ENCODE measurements at regions not wholly inside any gene's neighbourhood (a gene's known extent, or its start where the extent isn't known, plus 50 kb on each side); places are given as distances from the start of the nearest gene placed in this dataset.
"Not testable (repeated sequence)": the region's sequence is repeated elsewhere in the genome, so short reads cannot be mapped to it uniquely, and the experiment has no call there.

DNA sequence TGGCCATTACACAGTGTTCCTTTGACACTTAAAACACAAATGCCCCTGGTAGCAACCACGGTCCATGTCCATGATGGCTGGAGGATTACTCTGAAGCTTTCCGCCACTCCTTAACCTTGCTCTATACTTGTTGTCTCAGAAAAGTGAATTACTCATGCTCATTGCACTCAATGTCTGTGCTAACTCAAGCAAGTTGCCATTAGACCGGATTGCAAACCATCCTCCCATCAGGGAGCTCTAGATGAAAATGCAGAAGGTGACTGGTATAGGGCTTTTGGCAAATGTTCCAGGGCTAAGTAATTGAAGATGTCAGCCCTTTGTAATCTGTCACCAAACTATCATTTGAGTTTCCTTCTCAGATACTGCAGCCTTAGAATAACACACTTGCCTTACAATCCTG lies 1288.3 kb upstream of the B3GALT2 start:
- DNase-seq, result peak; percentile 96

DNA sequence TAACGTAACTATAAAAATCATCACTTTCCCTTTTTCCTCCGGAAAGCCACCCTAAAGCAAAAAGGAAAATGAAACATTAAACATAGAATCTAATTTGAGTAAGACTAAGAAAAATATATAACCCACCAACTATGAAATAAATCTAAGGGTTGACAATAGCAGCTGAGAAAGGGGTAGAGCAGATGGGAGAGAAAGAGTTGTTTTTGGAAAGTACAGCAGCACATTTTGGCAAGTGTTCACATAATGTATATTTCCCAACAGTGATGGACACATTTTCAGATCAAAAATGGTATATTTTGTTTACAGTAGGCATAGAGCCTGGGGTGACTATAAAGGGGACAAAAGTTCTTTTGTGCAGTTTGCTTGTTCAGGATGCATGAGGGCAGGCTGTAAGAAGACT lies 1287.4 kb upstream of the B3GALT2 start:
- no peak for DNase-seq

DNA sequence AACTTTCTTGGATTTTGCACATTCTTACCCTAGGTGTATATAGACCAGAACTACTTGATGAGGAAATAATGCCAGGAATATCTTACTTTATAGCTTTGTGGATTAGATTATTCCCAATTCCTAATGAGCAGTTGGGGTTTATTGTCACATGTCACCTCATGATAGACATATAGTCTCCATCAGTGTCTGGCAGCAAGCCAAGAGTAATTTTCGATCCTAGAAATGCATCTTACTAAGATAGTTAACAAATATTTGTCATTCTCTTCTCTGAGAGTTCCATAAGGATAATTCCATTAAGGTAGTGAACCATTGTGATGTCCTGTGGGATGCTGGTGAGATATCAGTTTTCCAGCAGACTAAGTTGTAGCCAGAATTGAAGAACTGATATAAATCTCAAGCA lies 1282.9 kb upstream of the B3GALT2 start:
- no peak for DNase-seq

DNA sequence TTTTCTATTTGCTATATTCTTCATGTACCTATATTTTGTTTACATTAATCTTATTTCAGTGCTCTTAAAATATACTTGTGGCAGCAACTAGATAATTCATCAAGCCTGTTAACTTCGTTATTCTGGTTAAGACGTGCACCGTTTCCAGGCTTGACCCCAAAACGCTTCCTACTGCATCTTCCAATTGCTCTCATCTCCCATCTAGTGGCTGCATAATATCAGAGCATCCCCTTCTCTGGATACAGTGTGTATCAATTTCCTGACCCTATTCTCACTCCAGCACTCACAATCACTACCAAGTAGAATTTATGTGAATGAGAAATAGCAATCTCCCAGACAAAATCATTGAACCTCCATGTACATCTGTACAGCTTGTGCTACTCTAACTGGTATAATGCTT lies 1280.3 kb upstream of the B3GALT2 start:
- no peak for DNase-seq

DNA sequence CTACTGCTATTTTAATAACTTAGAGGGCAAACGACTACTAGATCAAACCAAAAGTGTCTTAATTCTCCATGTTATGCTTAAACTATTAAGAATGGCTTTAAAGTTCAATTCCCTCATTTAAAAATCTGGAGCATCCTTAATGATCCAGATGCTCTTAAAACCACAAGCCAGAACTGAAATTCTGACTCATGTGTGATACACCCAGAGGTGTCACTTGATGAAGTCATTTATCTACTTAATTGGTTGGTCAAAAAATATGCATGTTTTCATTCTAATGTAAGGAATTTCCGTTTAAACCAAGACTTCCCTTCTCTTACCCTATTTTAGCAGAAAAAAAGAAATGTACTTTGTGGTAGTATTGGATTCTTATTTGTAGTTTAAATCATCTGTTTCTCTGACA lies 1261.2 kb upstream of the B3GALT2 start:
- no peak for DNase-seq

DNA sequence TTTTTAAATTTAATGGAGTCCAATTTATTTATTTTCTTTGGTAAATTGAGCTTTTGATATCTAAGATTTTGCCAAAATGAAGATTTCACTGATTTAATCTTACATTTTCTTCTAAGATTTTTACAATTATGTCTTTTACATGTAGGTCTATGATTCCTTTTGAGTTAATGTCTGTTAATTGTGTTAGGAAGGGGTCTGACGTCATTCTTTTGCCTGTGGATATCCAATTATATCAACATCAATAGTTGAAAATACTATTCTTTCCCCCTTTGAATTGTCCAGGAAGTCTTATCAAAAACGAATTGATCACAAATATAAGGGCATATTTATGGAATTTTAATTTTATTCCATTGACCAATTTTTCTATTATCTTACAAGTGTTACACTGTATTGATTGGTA lies 1258.8 kb upstream of the B3GALT2 start:
- DNase-seq, result no peak

DNA sequence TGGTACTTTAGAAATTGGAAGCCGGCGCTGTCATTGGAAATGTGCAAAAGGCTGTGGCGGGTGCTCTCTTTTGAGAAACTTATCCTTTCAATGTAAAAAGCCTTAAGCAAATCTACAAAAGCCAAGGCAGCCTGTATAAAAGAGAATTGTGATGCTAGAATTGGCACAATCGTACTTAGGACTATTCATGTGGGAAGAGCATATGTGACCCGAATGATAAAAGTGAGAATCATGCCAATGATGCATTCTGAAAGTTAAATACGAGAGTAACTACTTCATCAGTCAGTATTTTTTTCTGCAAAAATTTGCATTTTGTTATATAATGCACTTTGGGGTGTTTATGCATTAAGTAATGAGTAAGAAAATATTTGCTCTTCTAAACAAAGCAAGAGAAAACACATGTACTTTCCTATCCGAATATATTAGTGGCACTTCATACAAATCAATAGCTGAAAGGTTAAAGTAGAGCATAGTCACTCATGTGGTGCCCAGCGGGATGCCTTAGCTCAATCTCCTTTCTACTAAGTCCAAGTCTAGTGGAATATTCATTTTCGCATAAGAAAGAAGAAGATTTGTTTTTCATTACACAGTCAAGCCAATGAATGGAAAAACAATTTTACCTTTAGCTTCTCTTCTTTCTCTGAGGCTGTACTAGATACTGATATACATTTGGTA lies 1256.6 kb upstream of the B3GALT2 start:
- no peak for DNase-seq

DNA sequence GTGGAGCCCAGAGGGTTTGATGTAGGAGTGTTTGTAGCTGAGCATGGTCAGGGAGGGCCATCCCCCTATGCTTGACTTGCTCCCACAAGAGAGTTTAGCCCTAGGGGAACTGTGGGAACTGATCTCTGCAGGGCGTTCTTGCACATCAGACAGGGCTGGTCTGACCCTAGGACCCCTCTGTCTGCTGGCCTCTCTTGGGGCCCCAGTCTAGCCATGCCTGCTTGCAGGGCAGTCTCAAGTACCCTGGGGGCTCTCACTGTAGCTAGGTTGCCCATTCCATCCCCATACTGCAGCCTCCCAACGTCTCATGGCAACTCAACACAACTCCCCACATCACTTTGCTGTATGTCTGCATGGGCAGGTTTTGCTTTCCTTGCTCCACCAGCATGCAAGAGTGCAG lies 1250.7 kb upstream of the B3GALT2 start:
- DNase-seq, result no peak

DNA sequence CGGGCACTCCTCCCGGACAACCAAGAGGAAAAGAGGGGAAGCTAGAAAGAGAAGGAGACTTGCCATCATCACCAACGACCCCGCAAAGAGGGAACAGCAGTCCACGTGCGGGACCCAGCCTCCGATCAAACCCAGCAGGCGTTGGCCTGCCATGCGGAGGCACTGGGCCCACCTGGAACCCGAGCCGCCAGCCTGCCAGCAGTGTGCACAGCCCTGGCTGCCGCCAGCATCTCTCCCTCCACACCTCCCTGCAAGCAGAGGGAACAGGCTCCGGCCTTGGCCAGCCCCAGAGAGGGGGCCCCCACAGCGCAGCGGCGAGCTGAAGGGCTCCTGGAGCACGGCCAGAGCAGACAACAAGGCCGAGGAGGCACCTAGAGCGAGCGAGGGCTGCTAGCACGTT lies 1244.7 kb upstream of the B3GALT2 start:
- no peak for DNase-seq

DNA sequence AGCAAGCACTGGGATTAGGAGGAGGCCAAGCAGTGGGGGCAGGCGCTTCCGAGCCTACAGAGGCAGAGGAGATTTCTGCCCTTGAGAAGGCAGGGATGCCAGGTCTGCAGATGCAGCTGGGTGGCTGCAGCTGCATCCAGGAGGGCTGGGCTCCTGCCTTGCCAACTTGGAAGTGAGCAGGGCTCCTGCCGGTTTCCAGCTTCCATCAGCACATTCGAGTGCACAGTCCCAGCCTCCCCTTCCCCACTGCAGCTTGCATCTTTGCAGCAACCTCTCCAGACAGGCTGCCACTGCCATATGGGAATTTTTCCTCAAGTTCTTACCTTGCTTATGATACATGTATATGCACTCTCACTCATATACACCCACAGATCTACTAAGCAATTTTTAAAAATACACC lies 1234.3 kb upstream of the B3GALT2 start:
- DNase-seq, result no peak

DNA sequence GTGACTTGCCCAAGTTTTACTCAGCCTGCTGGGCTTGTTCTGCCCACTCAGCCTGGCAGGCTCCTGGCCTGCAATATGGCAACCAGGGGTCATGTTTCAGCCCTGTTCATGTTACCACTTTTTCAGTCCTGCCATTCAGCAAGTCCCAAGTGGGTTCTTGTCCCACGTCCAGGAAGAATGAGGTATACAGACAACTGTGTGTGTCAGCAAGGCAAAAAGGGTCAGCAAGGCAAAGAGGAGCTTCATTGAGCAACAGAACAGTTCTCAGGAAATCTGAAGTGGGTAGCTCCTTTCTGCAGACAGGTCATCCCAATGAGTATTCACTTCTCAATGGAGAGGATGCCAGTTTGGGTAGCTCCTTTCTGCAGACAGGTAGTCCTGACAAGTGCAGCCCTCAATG lies 1233.3 kb upstream of the B3GALT2 start:
- DNase-seq, result no peak

DNA sequence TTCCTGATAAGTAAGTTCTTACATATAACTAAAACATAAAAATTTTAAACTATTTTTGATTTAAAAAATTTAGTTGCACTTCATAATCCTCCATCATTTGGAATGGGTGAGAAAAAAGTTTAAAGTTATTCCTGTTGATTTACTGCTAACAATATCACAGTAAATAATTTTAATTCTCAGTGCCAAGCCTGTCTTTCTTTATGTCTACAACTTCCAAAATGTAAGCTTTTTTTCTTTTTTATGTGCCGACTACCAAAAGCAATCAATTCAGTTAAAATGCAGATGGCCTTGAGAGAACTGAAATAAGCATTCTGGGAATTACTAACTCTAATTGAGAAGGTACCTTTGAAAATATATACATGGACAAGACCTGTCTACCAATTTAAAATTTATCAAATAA lies 1224.3 kb upstream of the B3GALT2 start:
- no peak for DNase-seq

DNA sequence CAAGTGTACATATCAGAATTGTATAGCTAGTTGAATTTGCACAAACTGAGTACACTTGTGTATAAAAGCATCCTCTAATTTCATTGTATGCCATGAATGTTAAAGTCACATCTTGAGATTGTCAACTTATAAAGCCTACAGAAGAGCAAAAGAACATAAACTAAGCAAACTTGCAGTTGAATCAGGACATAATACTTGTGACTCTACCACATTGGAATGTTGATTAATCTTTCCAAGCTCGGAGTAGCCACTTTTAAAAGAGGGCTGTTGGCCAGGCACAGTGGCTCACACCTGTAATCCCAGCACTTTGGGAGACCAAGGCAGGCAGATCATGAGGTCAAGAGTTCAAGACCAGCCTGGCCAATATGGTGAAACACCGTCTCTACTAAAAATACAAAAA lies 1220.8 kb upstream of the B3GALT2 start:
- not testable (repeated sequence) for DNase-seq

DNA sequence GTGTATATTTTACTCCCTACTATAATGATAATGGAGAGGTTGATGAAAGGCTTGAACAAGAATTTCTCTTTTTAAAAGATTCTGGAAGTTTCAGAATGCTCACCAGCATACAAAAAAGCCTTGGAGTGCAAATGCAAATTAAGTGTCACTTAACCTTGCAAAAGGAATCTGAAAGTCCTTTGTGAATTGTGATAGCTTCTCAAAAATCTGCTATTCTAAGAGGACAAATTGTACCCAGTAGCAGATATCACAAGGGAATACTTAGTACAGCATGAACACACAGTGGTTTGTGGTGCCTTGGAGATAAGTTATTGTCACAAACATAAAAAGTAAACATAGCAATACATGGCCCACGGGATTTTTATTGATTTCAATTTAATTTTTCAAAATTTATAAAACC lies 1208.3 kb upstream of the B3GALT2 start:
- DNase-seq, result no peak

DNA sequence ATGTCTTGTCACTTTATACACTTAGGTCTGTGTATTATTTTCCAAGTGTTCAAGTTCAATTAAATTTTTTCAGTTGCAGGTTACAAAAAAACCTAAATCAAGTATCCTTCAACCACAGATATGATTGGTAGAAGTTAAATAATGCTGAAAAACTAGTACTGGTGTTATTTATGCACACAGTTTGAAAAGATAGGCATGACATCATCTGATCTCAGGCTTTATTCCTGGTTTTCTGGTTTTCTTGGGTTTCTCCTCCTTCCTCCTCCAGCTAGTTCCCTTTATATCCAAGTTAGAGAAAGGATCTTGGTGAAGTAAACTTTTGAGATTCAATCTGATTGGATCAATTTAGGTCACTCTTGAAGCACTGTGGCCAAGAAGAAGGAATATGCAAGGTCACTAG lies 1201.1 kb upstream of the B3GALT2 start:
- no peak for DNase-seq

DNA sequence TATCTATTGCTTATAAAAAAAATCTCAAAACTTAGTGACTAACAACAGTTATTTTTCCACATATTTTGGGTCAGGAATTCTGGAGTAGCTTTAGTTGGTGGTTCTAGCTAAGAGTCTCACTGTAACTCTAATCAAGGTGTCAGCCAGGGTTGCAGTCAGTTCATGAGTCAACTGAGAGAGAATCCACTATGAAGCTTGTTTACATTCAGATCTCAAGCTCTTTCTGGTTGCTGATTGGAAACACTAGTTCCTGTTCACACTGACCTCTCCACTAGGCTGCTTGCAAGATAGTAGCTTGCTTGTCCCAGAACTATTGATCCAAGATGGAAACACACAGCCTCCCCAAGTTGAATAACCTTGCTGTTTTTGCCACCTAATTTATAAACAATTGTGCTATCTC lies 1192.1 kb upstream of the B3GALT2 start:
- no peak for DNase-seq

DNA sequence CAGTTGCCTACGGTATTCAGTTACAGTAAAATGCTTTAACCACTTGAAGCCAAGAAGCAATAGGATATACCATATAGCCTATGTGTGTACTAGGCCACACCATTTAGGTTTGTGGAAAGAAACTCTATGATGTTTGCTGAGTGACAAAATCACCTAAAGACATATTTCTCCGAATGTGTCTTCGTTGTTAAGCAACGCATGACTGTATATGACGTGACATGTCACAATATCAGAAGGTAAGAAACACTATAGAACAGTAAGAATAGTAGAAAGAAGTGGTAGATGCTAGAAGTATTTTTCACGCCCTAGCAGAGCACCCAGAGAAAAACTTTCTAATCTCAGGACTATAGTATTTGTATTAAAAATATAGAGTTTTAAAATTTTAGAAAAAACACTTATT lies 1188.2 kb upstream of the B3GALT2 start:
- DNase-seq, result no peak

DNA sequence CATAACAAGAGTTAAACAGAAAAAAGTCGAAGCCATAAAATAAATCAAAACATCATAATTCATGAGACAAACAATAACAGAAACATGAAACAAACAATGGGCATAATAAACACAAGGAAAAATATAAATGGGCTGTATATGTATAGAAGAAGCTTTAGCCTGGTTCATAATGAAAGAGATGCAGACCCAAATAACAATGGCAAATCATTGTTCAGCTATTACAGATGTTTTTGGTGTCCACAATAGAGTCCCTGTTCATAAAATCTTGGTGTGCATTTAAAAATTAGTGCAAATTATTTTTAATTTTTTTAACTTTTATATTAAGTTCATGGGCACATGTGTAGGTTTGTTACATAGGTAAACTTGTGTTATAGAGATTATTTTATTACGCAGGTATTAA lies 1185.9 kb upstream of the B3GALT2 start:
- DNase-seq, result no peak

DNA sequence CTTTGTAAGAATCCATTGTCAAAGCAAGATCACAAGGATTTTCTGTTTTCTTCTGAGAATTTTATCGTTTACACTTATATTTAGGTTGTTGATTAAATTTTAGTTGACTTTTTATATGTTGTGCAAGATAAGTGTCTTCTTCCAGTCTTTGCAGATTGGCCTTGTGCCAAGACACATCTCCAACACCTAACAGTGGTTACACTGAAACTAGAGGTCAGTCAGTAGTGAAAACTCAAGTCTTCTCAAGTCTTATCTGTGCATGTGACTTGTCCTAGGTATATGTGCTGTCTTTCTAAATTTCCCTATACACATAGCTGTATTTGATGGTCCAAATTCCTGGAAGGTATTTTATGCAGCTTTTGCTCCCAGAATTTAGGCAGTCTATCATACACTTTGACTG lies 1183.2 kb upstream of the B3GALT2 start:
- no peak for DNase-seq

DNA sequence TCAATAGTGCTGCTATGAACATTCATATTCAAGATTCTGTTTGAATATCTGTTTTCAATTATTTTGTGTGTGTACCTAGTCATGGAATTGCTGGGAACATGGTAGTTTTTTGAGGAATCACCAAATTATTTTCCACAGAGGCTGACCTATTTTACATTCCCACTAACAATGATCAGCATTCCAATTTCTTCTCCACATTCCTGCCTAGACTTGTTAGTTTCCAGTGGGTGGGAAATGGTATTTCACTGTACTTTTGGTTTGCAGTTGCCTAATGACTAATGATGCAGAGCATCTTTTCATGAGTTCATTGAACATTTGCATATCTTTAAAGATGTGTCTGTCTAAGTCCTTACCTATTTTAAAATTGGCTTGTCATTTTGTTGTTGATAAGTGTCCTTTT lies 1182.6 kb upstream of the B3GALT2 start:
- no peak for DNase-seq

DNA sequence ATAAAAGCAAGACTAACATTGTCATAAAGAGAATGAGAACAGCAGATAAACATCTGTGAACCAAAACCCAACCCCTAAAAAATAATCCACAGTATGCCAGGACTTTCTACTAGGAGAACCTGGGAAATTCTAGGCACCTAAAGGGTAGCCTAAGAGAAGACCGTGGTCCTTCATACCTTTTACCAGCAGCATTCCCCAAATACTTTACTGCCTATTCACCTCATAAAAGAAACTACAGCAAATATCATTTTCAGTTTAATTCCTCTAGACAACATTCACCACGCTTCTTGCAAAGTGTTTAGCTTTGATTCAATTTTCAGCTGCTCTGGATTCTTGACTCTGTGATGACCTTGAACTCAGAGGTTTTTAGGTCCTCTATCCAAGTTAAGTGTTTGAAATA lies 1180.7 kb upstream of the B3GALT2 start:
- DNase-seq, result no peak

DNA sequence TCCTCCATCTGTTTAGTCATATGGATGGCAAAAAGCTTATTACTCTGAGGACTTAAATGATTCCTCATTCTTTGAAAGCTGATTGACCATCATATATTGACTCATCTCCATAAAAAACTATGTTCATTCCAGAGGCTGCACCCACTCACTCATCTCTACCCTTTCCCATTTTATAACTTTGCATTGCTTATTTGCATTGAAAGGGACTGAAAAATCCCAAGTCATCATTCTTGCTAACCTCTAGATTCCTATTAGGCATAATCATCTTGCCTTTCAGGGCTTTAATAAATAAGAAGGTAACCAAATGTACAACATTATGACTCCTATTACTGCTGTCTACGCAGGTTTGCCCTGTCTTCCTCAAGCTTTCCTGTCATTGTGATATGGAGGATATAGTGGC lies 1180.3 kb upstream of the B3GALT2 start:
- no peak for DNase-seq

DNA sequence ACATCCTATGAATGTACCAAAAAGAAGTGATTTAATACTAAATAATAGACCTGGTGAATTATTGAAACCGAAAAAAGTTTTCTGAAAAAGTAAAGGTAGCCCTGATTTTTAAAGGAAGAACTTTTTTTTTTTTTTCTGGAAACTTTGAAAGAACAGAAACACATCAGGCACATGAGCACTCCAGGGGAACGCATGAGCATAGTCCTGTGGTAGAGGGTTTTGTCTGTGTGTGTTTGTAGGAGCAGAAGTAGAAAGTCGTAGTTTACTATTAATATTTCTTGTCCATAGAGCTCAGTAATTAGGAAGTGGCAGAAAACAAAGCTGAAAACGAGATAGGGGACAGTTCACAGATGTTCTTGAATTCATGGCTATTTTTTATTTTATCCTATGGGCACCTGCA lies 1175.9 kb upstream of the B3GALT2 start:
- DNase-seq, result no peak

DNA sequence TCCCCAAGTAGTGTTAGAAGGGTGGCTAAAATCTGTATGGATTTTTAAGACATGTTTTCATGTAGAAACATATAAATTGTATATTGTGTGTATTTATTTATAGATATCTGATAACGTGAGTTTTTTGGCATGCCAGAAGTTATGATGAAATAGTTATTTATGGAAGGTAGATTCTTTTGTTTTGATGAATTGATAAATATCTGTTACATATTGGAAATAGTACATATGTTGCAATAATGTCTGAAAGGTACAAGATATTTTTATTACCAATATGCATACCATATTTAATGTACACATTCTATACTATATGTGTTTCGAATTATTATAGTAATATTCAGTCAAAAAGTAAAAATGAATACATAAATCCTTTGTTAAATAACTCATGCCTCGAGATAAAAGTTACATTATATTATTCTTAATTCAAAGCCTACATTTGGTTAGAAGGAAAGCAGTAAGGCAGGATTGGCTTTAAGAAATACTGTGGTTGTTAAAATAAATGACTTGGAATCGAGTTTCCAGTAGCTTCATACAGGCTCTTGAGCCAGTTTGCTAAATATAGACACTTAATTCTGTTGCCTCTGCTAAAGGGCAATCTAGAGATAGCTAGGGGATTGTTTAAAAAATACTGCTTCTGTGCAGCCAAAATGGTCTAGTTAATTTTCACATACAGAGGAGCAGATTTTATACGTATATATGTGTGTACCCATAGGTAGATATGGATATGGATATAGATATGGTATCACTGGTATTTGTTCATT lies 1175.1 kb upstream of the B3GALT2 start:
- no peak for DNase-seq

DNA sequence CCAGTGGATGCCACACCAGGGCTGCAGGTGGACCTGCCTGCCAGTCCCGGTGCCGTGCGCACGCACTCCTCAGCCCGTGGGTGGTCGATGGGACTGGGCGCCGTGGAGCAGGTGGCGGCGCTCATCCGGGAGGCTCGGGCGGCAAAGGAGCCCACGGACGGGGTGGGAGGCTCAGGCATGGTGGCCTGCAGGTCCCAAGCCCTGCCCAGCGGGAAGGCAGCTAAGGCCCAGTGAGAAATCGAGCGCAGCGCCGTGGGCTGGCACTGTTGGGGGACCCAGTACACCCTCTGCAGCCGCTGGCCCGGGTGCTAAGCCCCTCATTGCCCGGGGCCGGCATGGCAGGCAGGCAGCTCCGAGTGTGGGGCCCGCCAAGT lies 1171.8 kb upstream of the B3GALT2 start:
- no peak for DNase-seq
